Neural progenitor cell (in vitro differentiated cells): ENCODE measurements at regions not wholly inside any gene's neighbourhood (a gene's known extent, or its start where the extent isn't known, plus 50 kb on each side); places are given as distances from the start of the nearest gene placed in this dataset.

Experiments used
- EZH2 ChIP-seq: fragments of 200-600 bp; sonication (generic); IDR thresholded peaks from 2 replicates; pipeline ENCODE4 v1.6.1; 2017; ENCODE audit warnings: antibody characterized with exemption, mild to moderate bottlenecking, moderate library complexity
- EZH2phosphoT487 ChIP-seq: fragments of 200-600 bp; sonication (generic); IDR thresholded peaks from 2 replicates; pipeline ENCODE4 v1.6.1; 2017; ENCODE audit warnings: antibody characterized with exemption
- TF ChIP-seq, protein P1 (sequence below): fragments of 200-600 bp; sonication (generic); IDR thresholded peaks from 2 replicates; pipeline ENCODE4 v1.5.1; 2017; ENCODE audit warnings: antibody characterized with exemption, mild to moderate bottlenecking

- TF ChIP-seq, protein P1, sequence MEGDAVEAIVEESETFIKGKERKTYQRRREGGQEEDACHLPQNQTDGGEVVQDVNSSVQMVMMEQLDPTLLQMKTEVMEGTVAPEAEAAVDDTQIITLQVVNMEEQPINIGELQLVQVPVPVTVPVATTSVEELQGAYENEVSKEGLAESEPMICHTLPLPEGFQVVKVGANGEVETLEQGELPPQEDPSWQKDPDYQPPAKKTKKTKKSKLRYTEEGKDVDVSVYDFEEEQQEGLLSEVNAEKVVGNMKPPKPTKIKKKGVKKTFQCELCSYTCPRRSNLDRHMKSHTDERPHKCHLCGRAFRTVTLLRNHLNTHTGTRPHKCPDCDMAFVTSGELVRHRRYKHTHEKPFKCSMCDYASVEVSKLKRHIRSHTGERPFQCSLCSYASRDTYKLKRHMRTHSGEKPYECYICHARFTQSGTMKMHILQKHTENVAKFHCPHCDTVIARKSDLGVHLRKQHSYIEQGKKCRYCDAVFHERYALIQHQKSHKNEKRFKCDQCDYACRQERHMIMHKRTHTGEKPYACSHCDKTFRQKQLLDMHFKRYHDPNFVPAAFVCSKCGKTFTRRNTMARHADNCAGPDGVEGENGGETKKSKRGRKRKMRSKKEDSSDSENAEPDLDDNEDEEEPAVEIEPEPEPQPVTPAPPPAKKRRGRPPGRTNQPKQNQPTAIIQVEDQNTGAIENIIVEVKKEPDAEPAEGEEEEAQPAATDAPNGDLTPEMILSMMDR: no peak
- no peak for TF ChIP-seq EZH2phosphoT487
- no peak for TF ChIP-seq EZH2
Measured at GRCh38 chr3:59115364-59116232, 65.8 kb upstream of the CFAP20DC start.
